BJ (cell line): ENCODE measurements at regions not wholly inside any gene's neighbourhood (a gene's known extent, or its start where the extent isn't known, plus 50 kb on each side); places are given as distances from the start of the nearest gene placed in this dataset.

ENCODE experiments used
- CTCF ChIA-PET: fragments of 350-600 bp; formaldehyde crosslinking; extraction: SDS; loops from one replicate; lab custom pipeline; 2021; ENCODE audit warnings: antibody characterized with exemption, inconsistent platforms; lab: Yijun Ruan, JAX
- POLR2A ChIA-PET: fragments of 300-600 bp; sonication (Branson Sonifier 250); formaldehyde crosslinking; extraction: SDS; loops from one replicate; lab custom pipeline; 2021; ENCODE audit warnings: antibody characterized with exemption; lab: Charles Lee
- DNase-seq: peaks from one replicate; pipeline ENCODE4 v3.0.0-alpha.2; 2011; ENCODE audit warnings: low read depth
- H3K27me3 ChIP-seq: 2 replicates; pipeline ENCODE4 v1.6.0; 2011; ENCODE audit warnings: low read length; ENCODE audit not compliant: control insufficient read depth, insufficient read depth
- H3K36me3 ChIP-seq: 2 replicates; pipeline ENCODE4 v1.5.1; 2011; ENCODE audit warnings: low read length; ENCODE audit not compliant: control insufficient read depth, insufficient read depth
- H3K4me3 ChIP-seq: 2 replicates; pipeline ENCODE4 v1.5.1; 2011; ENCODE audit warnings: low read depth, mild to moderate bottlenecking, control low read depth, low read length
- TF ChIP-seq, protein P1 (sequence below): IDR thresholded peaks from 2 replicates; pipeline ENCODE4 v1.5.1; 2011; ENCODE audit warnings: low read depth, mild to moderate bottlenecking, control low read depth, inconsistent platforms, low read length, moderate library complexity; ENCODE audit not compliant: insufficient read depth

DNA sequence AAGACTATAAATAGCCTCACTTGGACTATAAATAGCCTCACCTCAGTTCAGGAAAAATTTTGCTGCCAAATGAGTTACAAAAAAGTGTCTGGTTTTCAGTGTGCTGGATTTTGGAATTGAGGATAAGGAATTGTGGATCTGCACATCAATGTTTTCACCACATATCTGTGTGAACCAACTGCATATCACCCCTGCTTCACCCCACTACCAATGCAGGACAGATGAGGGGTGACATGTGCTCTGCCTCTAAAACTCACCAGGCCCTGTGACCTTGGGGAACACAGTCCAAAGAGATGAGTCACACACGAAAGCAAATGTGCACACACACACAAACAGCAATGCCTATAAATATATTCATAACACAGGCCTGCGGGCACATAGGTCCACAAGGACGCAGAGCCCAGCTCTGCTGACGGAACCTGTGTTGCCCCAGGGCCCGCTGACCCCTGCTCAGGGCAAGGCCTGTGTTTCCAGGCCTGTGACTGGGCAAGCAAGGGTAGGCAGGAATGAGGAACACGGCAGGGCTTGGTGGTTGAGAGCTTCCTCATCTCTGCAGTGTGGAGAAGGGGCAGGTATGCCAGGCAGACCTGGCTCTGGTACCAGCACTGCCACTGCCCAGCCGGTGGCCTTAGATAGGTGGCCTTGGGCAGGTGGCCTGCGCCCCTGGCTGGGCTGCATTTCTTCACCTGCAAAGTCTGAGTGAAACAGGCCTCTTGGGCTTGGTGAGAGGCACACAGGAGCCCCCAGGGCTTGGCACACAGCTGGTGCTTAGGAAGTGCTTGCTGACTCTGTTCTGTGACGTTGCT lies 82.4 kb downstream of the ARL6IP4 start:
- H3K4me3 ChIP-seq: no peak overlapping the region
- H3K36me3 ChIP-seq: no peaks in the 10 kb centered on the region
- CTCF ChIA-PET: interaction anchor here (0.6 to 3.1 kb wide), 5 partner anchors 8 to 1528 kb away, joined by 3 to 11 read pairs (median 4); no protein-coding TSS in a partner anchor
- POLR2A ChIA-PET: interaction anchor here (0.6 kb wide), 1 partner anchor 91 kb away, joined by 7 read pairs; no protein-coding TSS in a partner anchor
- no peak for DNase-seq
- H3K27me3 ChIP-seq: no peaks in the 10 kb centered on the region; the same call in 1 of the 2 replicates
- TF ChIP-seq, protein P1, sequence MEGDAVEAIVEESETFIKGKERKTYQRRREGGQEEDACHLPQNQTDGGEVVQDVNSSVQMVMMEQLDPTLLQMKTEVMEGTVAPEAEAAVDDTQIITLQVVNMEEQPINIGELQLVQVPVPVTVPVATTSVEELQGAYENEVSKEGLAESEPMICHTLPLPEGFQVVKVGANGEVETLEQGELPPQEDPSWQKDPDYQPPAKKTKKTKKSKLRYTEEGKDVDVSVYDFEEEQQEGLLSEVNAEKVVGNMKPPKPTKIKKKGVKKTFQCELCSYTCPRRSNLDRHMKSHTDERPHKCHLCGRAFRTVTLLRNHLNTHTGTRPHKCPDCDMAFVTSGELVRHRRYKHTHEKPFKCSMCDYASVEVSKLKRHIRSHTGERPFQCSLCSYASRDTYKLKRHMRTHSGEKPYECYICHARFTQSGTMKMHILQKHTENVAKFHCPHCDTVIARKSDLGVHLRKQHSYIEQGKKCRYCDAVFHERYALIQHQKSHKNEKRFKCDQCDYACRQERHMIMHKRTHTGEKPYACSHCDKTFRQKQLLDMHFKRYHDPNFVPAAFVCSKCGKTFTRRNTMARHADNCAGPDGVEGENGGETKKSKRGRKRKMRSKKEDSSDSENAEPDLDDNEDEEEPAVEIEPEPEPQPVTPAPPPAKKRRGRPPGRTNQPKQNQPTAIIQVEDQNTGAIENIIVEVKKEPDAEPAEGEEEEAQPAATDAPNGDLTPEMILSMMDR: no peak

DNA sequence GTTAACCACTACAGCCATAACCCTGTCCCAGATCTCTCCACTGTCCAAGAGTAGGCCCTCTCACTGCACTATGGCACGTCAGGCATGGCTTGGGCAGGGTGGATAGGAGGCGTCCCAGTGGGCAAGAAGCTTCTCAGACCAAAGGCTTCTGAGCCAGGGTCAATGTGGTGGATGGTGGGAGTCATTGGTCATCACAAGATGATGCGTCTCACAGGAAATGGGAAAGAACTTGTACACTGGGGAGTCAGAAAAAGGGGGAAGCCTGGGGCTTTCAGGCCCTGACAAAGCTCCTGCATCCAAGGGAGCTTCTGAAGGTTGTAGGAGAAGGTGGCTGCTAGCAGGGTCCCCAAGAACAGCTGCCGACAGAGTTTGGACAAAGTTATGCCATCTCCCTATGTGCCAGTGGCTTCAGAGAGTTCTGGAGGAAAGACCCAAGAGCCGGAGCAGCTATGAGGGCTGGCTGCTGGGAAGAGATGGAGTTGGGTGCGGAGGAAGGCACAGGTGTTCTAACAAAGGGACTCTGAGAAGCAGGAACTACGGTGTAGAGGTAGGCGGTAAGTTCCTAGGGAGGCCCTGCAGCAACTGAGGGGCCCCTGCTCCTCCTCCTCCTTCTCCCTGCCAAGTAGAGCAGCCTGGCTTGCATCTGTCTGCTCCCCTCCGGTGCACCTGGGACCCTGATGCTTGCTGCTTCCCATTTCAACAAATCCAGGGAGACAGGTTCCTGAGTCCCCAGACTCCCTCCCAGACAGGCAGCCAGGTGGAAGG lies 81.1 kb downstream of the ARL6IP4 start:
- no peak for DNase-seq
- Histone ChIP-seq H3K4me3 (no peak overlapping the region), H3K36me3 (no peaks in the 10 kb centered on the region), H3K27me3 (no peaks in the 10 kb centered on the region; the same call in 1 of the 2 replicates)
- ChIA-PET POLR2A (no interaction called here), CTCF (interaction anchor here (1.1 to 3.1 kb wide), 3 partner anchors 9 to 19 kb away, joined by 4 to 11 read pairs (median 7); no protein-coding TSS in a partner anchor)
- TF ChIP-seq, protein P1: no peak

DNA sequence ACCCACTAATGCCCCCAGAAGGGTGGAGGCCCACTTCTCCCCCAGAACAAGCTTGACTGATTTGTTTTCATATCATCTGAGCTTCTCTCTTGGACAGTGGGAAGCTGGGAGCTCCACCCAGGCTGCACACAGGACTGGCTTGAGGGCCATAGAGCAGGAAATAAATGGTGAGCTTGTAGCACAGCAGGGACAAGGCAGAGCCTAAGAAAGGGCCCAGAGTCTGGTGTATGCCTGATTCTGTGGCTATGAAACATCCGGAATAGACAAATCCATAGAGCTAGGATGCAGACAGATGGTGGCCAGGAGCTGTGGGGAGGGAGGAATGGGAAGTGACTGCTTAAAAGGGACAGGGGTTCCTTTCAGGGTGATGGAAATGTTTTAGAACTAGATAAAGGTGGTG lies 79.0 kb downstream of the ARL6IP4 start:
- TF ChIP-seq, protein P1: no peak
- POLR2A ChIA-PET: no interaction called here
- DNase-seq: no peak
- Histone ChIP-seq H3K27me3 (no peaks in the 10 kb centered on the region; the same call in 1 of the 2 replicates), H3K36me3 (no peaks in the 10 kb centered on the region), H3K4me3 (no peak overlapping the region)
- CTCF ChIA-PET: interaction anchor here (1.2 to 1.6 kb wide), 2 partner anchors 17 to 91 kb away, joined by 4 to 8 read pairs; partner anchors contain the start of gene PITPNM2

DNA sequence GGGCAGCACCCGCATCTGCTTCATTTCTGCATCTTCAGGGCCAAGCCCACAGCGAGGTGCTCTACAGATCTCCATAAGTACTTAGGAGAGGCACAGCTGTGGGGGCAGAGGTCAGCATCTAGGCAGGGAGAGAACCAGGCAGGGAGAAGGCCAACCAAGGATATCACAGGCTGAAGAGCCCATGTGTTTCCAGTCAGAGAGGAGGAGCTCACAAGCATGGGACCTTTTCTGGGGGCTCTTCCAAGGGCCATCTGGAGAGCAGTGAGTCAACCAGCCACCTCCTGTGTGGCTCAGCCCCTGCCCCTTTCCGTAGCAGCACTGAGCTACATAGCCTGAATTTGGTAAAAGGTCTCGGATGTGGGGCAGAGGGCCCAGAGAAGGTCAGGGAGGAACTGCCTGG lies 78.5 kb downstream of the ARL6IP4 start:
- ChIA-PET CTCF (interaction anchor here (1.2 to 1.6 kb wide), 3 partner anchors 16 to 178 kb away, joined by 3 to 8 read pairs (median 4); partner anchors contain the start of gene PITPNM2), POLR2A (no interaction called here)
- Histone ChIP-seq H3K36me3 (no peaks in the 10 kb centered on the region), H3K27me3 (no peaks in the 10 kb centered on the region; the same call in 1 of the 2 replicates), H3K4me3 (no peak overlapping the region)
- no peak for DNase-seq
- TF ChIP-seq, protein P1: no peak
